DOHH2 (cell line): ENCODE measurements at regions not wholly inside any gene's neighbourhood (a gene's known extent, or its start where the extent isn't known, plus 50 kb on each side); places are given as distances from the start of the nearest gene placed in this dataset.
"Not testable (repeated sequence)": the region's sequence is repeated elsewhere in the genome, so short reads cannot be mapped to it uniquely, and the experiment has no call there.

Experiments used
- EZH2phosphoT487 ChIP-seq: fragments of 200-600 bp; sonication (generic); IDR thresholded peaks from 2 replicates; pipeline ENCODE4 v1.6.1; 2017; ENCODE audit warnings: borderline replicate concordance, mild to moderate bottlenecking, antibody characterized with exemption, low read length, moderate library complexity, mixed read lengths
- TF ChIP-seq, protein P1 (sequence below): fragments of 200-600 bp; sonication (generic); IDR thresholded peaks from one replicate; pipeline ENCODE4 v1.5.1; 2014; ENCODE audit warnings: antibody characterized with exemption, mild to moderate bottlenecking, low read depth, low read length; ENCODE audit not compliant: poor library complexity, severe bottlenecking

- TF ChIP-seq, protein P1, sequence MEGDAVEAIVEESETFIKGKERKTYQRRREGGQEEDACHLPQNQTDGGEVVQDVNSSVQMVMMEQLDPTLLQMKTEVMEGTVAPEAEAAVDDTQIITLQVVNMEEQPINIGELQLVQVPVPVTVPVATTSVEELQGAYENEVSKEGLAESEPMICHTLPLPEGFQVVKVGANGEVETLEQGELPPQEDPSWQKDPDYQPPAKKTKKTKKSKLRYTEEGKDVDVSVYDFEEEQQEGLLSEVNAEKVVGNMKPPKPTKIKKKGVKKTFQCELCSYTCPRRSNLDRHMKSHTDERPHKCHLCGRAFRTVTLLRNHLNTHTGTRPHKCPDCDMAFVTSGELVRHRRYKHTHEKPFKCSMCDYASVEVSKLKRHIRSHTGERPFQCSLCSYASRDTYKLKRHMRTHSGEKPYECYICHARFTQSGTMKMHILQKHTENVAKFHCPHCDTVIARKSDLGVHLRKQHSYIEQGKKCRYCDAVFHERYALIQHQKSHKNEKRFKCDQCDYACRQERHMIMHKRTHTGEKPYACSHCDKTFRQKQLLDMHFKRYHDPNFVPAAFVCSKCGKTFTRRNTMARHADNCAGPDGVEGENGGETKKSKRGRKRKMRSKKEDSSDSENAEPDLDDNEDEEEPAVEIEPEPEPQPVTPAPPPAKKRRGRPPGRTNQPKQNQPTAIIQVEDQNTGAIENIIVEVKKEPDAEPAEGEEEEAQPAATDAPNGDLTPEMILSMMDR, result not testable (repeated sequence)
- TF ChIP-seq EZH2phosphoT487, result not testable (repeated sequence)
These were observed 168.3 kb upstream of the OR4C13 start for GRCh38 chr11:49783841-49784240.
